ENCODE measurements at regions not wholly inside any gene's neighbourhood (a gene's known extent, or its start where the extent isn't known, plus 50 kb on each side); places are given as distances from the start of the nearest gene placed in this dataset.

- Histone ChIP-seq H4K91ac (ENCODE audit: insufficient read length, low read depth, low read length) (no peak overlapping the region), H3K79me2 (ENCODE audit: insufficient read depth, low read length) (no peaks in the 10 kb centered on the region), H3K27ac (ENCODE audit: insufficient read length, low read depth, low read length) (no peak overlapping the region), H3T11ph (ENCODE audit: low read length) (no peak overlapping the region), H3K14ac (ENCODE audit: insufficient read depth, low read length) (no peak overlapping the region), H4K5ac (ENCODE audit: insufficient read length, low read depth, low read length) (no peak overlapping the region), H4K20me1 (ENCODE audit: control insufficient read depth, insufficient read depth, insufficient read length) (no peaks in the 10 kb centered on the region), H2AK5ac (ENCODE audit: insufficient read length, low read length) (no peak overlapping the region), H2BK20ac (ENCODE audit: low read depth, low read length, poor library complexity, severe bottlenecking) (no peak overlapping the region), H3K18ac (ENCODE audit: insufficient read length, low read depth, low read length) (no peak overlapping the region), H3K27me3 (ENCODE audit: insufficient read depth, low read length) (no peaks in the 10 kb centered on the region), H3K23me2 (ENCODE audit: insufficient read length, low read depth, low read length, poor library complexity, severe bottlenecking) (no peaks in the 10 kb centered on the region), H2BK12ac (ENCODE audit: insufficient read length, low read depth, low read length) (no peak overlapping the region), H2BK120ac (ENCODE audit: low read depth, low read length, poor library complexity, severe bottlenecking) (no peak overlapping the region), H3K9ac (ENCODE audit: extremely low read depth, insufficient read length, low read length) (no peak overlapping the region), H2BK5ac (ENCODE audit: insufficient read length, low read length) (no peak overlapping the region), H4K8ac (replicated peaks; ENCODE audit: insufficient read length, low read depth, low read length) (no peak overlapping the region), H3K4me2 (ENCODE audit: insufficient read depth, insufficient read length, low read length) (no peak overlapping the region), H3K9me3 (ENCODE audit: control insufficient read depth, low read depth, low read length) (no peaks in the 10 kb centered on the region), H3K56ac (ENCODE audit: insufficient read length, low read depth, low read length) (no peak overlapping the region), H3K23ac (ENCODE audit: insufficient read length, low read depth, low read length) (no peak overlapping the region), H2BK15ac (ENCODE audit: low read depth, low read length) (no peak overlapping the region), H3K4ac (ENCODE audit: low read depth, low read length) (no peak overlapping the region), H3K79me1 (ENCODE audit: insufficient read depth, low read depth, low read length, poor library complexity, severe bottlenecking) (no peaks in the 10 kb centered on the region), H3K4me1 (ENCODE audit: insufficient read depth, low read length) (no peaks in the 10 kb centered on the region), H2AFZ (ENCODE audit: low read length) (no peak overlapping the region)
- no peak overlapping the region for H3K27ac Mint-ChIP-seq
- no peak for TF ChIP-seq CTCF (conservative IDR thresholded peaks at IDR 0.05)
- peaks cover 14 to 52% of the 10 kb centered on the region in 2 experiments; a peak in 4 of 5 replicates for H3K9me3 Mint-ChIP-seq
- DNase-seq, result no peak
- peaks cover 6% of the 10 kb centered on the region for H3K27me3 Mint-ChIP-seq (ENCODE audit: low read depth)
- no peaks in the 10 kb centered on the region for H3K36me3 Mint-ChIP-seq (ENCODE audit: insufficient read depth in 1 of 3, low read depth in 3 of 3)
- H3K4me3 Mint-ChIP-seq, result no peak overlapping the region
- no CpG with 5 or more reads among the region's 1 CpG for WGBS (ENCODE audit: extremely low coverage, insufficient read length, low lambda C conversion rate)
- no peaks in the 10 kb centered on the region for H3K4me1 Mint-ChIP-seq
Observed at GRCh38 chr4:77493120-77493752, 112.4 kb upstream of the CXCL13 start.
